AG04450 (cell line): ENCODE measurements at regions not wholly inside any gene's neighbourhood (a gene's known extent, or its start where the extent isn't known, plus 50 kb on each side); places are given as distances from the start of the nearest gene placed in this dataset.

Experiments
- CTCF ChIA-PET: fragments of 300-600, 350-600 bp; formaldehyde crosslinking; extraction: SDS; loops from one replicate; lab custom pipeline; 2022; ENCODE audit warnings: antibody characterized with exemption, inconsistent platforms; lab: Charles Lee
- POLR2A ChIA-PET: fragments of 350-600 bp; formaldehyde crosslinking; extraction: SDS; loops from one replicate; lab custom pipeline; 2021; ENCODE audit warnings: antibody characterized with exemption, inconsistent platforms; lab: Yijun Ruan, JAX
- DNase-seq: peaks from one replicate; pipeline ENCODE4 v3.0.0-alpha.2; 2011; ENCODE audit warnings: low read depth, low spot score
- H3K27ac ChIP-seq: one replicate; pipeline ENCODE4 v1.5.1; 2012; ENCODE audit warnings: low read depth, low read length, control low read depth
- H3K27me3 ChIP-seq: one replicate; pipeline ENCODE4 v1.6.0; 2012; ENCODE audit warnings: low read length; ENCODE audit not compliant: control insufficient read depth, insufficient read depth
- H3K4me3 ChIP-seq: 2 replicates; pipeline ENCODE4 v1.5.1; 2011; ENCODE audit warnings: mild to moderate bottlenecking, low read depth, low read length, control low read depth
- H3K9me3 ChIP-seq: 2 replicates; pipeline ENCODE4 v1.5.1; 2012; ENCODE audit warnings: low read length; ENCODE audit not compliant: control insufficient read depth, insufficient read depth
- CTCF ChIP-seq: IDR thresholded peaks from 2 replicates; pipeline ENCODE4 v1.5.1; 2011; ENCODE audit warnings: low read depth, low read length, control low read depth, inconsistent platforms

GRCh38 chr2:126996378-126996699, 97.6 kb downstream of the TEX51 start:
- Histone ChIP-seq H3K27me3 (peaks cover 5% of the 10 kb centered on the region), H3K4me3 (no peak overlapping the region), H3K27ac (no peak overlapping the region), H3K9me3 (no peaks in the 10 kb centered on the region)
- DNase-seq, result no peak
- POLR2A ChIA-PET, result no interaction called here
- CTCF ChIA-PET, result interaction anchor here (0.7 kb wide), 1 partner anchor 24 kb away, joined by 4 read pairs; no protein-coding TSS in a partner anchor
- no peak for TF ChIP-seq CTCF
